Thyroid gland (tissue), 4 donors: ENCODE measurements at regions not wholly inside any gene's neighbourhood (a gene's known extent, or its start where the extent isn't known, plus 50 kb on each side); places are given as distances from the start of the nearest gene placed in this dataset.

Experiments used
- CTCF ChIP-seq, 6 experiments: fragments of 200-600 bp in 3 of 6; fragments of 450-650 bp in 3 of 6; sonication (generic) in 3 of 6; IDR thresholded peaks; one replicate each; pipeline ENCODE4 v1.5.1; 2016 to 2019; ENCODE audit warnings: antibody characterized with exemption in 6 of 6, mild to moderate bottlenecking in 2 of 6, inconsistent platforms in 1 of 6, moderate library complexity in 1 of 6
- POLR2A ChIP-seq, 2 donors: fragments of 450-650 bp; IDR thresholded peaks; one replicate each; pipeline ENCODE4 v1.6.1; 2017; ENCODE audit warnings: antibody characterized with exemption in 2 of 2, mild to moderate bottlenecking in 2 of 2, moderate library complexity in 1 of 2

- TF ChIP-seq POLR2A (IDR thresholded peaks at IDR 0.05) (no peak), CTCF (IDR thresholded peaks at IDR 0.05) (no peak)
Measured at GRCh38 chr4:104795264-104795939, 300.7 kb upstream of the CXXC4 start.
